Activated naive CD8-positive, alpha-beta T cell treated with anti-CD3 and anti-CD28 coated beads for 36 hours (primary cell): ENCODE measurements at regions not wholly inside any gene's neighbourhood (a gene's known extent, or its start where the extent isn't known, plus 50 kb on each side); places are given as distances from the start of the nearest gene placed in this dataset.

ENCODE experiments used
- DNase-seq: peaks from one replicate; pipeline ENCODE4 v3.0.0; 2021
- H3K27ac Mint-ChIP-seq: one replicate; pipeline ENCODE4 v1.8.0; 2022; ENCODE audit warnings: mild to moderate bottlenecking, moderate library complexity, mixed read lengths
- H3K27me3 Mint-ChIP-seq: one replicate; pipeline ENCODE4 v1.8.0; 2022; ENCODE audit warnings: mild to moderate bottlenecking, mixed read lengths
- H3K36me3 Mint-ChIP-seq: one replicate; pipeline ENCODE4 v1.8.0; 2021; ENCODE audit warnings: mild to moderate bottlenecking, mixed read lengths
- H3K4me1 Mint-ChIP-seq: one replicate; pipeline ENCODE4 v1.8.0; 2021; ENCODE audit warnings: mixed read lengths
- H3K4me3 Mint-ChIP-seq: one replicate; pipeline ENCODE4 v1.8.0; 2022; ENCODE audit warnings: mild to moderate bottlenecking, moderate library complexity, mixed read lengths
- H3K9me3 Mint-ChIP-seq: one replicate; pipeline ENCODE4 v1.8.0; 2022; ENCODE audit warnings: mixed read lengths

- DNase-seq: peak; percentile 27
- H3K27me3 Mint-ChIP-seq: peaks cover 22% of the 10 kb centered on the region
- H3K4me1 Mint-ChIP-seq: no peaks in the 10 kb centered on the region
- no peaks in the 10 kb centered on the region for H3K36me3 Mint-ChIP-seq
- no peak overlapping the region for H3K4me3 Mint-ChIP-seq
- no peaks in the 10 kb centered on the region for H3K9me3 Mint-ChIP-seq
- no peak overlapping the region for H3K27ac Mint-ChIP-seq
Measured at GRCh38 chr20:37615340-37616109, 78.3 kb upstream of the CTNNBL1 start.

DNA sequence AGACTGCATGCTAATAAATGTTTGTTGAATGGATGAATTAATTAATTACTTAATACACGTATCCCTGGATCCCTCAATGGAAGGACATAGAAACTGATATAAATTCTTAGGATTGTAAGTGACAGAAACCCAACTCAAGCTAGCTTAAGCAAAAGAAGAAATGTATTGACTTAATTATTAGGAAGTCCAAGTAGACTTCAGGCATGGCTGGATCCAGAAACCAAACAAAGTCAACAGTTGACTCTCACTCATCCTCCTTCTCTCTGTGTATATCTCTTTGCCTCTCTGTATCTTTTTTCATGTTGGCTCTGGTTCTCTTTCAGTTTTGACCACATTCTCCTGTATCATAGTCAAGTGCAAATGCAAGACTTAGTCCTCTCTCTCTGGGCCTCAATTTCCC lies 82.0 kb upstream of the CTNNBL1 start:
- Mint-ChIP-seq H3K36me3 (no peaks in the 10 kb centered on the region), H3K4me1 (no peaks in the 10 kb centered on the region), H3K27me3 (peaks cover 10% of the 10 kb centered on the region), H3K4me3 (no peak overlapping the region), H3K9me3 (no peaks in the 10 kb centered on the region), H3K27ac (no peak overlapping the region)
- no peak for DNase-seq

DNA sequence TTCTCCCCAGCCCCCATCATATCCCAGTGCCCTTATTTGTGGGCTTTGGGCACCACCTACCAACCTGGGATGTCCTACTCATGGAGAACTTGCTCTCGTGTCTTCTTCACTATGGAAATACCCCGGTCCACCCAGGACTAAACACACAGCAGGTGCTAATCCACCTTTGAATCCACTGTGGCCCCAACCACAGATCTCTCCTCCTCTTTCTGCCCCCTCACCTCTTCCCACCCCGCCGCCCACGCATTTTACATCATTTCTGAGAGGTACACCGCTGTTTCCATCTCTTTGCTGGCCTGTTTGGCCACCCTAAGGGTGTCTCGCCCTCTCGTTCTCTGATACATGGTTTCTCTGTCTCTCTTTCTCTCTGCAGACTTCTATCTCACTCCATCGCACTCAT lies 82.5 kb upstream of the CTNNBL1 start:
- Mint-ChIP-seq H3K9me3 (no peaks in the 10 kb centered on the region), H3K4me1 (no peaks in the 10 kb centered on the region), H3K36me3 (no peaks in the 10 kb centered on the region), H3K27me3 (peaks cover 8% of the 10 kb centered on the region), H3K27ac (no peak overlapping the region), H3K4me3 (no peak overlapping the region)
- no peak for DNase-seq

GRCh38 chr20:37610203-37610798 lies 82.6 kb upstream of the BLCAP start:
- Mint-ChIP-seq H3K4me1 (no peaks in the 10 kb centered on the region), H3K4me3 (no peak overlapping the region), H3K9me3 (no peaks in the 10 kb centered on the region), H3K36me3 (no peaks in the 10 kb centered on the region), H3K27ac (no peak overlapping the region), H3K27me3 (peaks cover 12% of the 10 kb centered on the region)
- DNase-seq: no peak

DNA sequence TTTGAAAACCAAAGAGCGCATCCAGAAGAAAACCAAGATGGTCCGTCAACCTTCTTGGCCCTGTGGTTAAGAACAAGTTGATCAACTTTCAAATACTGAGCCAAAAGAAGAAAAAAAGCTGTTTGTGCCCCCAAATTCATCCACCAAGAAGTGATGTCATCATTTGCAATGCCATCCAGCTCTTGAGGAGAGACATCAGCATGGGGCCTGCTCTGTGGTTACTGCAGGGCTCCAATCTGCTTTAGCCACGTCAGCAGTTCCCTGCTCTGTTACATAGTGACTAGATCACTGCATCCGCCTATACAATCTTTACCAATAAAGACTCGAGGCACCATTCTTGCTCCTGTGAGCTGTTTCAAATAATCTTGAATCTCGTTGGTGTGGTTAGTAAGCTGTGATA lies 75.0 kb upstream of the BLCAP start:
- no peak for DNase-seq
- H3K27me3 Mint-ChIP-seq: peaks cover 39% of the 10 kb centered on the region
- H3K9me3 Mint-ChIP-seq: no peaks in the 10 kb centered on the region
- H3K36me3 Mint-ChIP-seq: no peaks in the 10 kb centered on the region
- H3K4me1 Mint-ChIP-seq: no peaks in the 10 kb centered on the region
- H3K4me3 Mint-ChIP-seq: no peak overlapping the region
- no peak overlapping the region for H3K27ac Mint-ChIP-seq

DNA sequence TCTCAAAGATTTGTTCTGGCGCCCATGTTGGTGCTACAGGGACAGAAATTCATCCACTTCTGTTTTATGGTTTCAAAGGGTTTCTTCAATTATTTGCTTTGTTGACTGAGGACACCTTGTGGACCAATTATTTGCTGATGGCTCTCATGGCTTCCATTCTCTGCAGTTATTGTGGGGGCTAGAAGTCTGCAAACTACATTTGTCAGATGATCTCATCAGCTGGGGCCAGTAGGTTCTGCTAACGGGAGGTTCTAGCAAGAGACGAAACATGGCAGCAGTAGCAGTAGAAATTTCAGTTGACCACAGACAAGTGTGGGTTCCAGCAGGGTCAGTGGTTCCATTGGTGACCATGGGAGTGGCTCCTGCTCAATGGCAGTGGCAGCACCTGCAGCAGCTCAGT lies 72.8 kb upstream of the BLCAP start:
- H3K27me3 Mint-ChIP-seq: peaks cover 39% of the 10 kb centered on the region
- no peaks in the 10 kb centered on the region for H3K4me1 Mint-ChIP-seq
- H3K36me3 Mint-ChIP-seq: no peaks in the 10 kb centered on the region
- H3K27ac Mint-ChIP-seq: no peak overlapping the region
- H3K4me3 Mint-ChIP-seq: no peak overlapping the region
- no peak for DNase-seq
- no peaks in the 10 kb centered on the region for H3K9me3 Mint-ChIP-seq

GRCh38 chr20:37598575-37599342 lies 71.1 kb upstream of the BLCAP start:
- Mint-ChIP-seq H3K4me3 (no peak overlapping the region), H3K27ac (no peak overlapping the region), H3K9me3 (no peaks in the 10 kb centered on the region), H3K4me1 (no peaks in the 10 kb centered on the region), H3K36me3 (no peaks in the 10 kb centered on the region), H3K27me3 (peaks cover 36% of the 10 kb centered on the region)
- DNase-seq: no peak

DNA sequence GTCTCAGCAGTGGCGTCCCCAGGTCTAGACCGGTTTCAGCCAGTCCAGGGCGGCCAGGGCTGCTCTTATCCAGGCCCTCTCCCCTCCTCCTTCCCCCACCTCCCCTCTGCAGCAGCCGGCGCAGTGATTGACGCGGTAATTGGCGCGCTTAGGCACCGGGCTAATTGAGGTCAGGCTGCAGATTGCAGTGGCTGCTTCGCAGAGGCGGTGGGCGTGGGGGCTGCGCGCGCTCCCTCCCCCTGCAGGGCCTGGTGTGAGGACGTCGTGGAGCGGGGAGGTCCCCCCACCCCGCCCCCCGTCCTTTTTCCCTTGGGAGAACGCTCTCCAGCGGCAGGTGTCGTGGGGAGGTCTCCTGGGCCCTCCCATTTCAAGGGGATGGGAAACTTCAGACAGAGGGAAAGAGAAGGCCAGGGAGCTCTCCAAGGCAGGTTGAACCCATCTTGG lies 70.4 kb upstream of the BLCAP start:
- Mint-ChIP-seq H3K4me1 (no peaks in the 10 kb centered on the region), H3K27me3 (peaks cover 36% of the 10 kb centered on the region), H3K9me3 (no peaks in the 10 kb centered on the region), H3K27ac (no peak overlapping the region), H3K36me3 (no peaks in the 10 kb centered on the region), H3K4me3 (no peak overlapping the region)
- no peak for DNase-seq

DNA sequence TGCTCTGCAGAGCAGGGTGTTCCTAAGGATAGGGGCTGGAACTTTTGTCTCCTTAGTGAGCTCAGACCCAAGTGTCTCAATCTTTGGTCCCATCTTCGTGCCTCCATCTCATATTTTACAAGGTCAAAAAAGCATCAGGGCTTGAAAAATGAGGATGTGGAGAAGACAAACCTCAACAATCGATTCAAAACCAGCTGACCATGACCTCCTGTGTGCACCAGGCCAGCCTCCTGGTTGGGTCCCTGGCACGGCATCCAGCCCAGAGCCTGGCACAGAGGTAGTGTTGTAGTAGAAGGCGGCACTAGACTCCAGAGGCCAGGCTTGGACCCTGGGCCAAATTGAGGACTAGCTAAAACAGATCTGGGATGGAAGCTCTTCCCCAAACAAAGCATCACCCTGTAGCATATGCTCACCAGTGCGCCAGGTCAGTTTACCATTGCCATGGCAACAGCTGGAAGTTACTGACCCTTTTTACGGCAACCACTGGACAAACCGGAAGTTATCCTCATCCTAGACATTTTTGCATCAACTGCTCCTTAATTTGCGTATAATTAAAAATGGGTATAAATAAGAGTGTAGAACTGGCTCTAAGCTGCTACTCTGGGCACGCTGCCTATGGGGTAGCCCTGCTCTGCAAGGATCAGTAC lies 69.3 kb upstream of the BLCAP start:
- Mint-ChIP-seq H3K9me3 (no peaks in the 10 kb centered on the region), H3K4me3 (no peak overlapping the region), H3K4me1 (no peaks in the 10 kb centered on the region), H3K27ac (no peak overlapping the region), H3K36me3 (no peaks in the 10 kb centered on the region), H3K27me3 (peaks cover 32% of the 10 kb centered on the region)
- DNase-seq: no peak

GRCh38 chr20:37596168-37596567 lies 68.5 kb upstream of the BLCAP start:
- peaks cover 37% of the 10 kb centered on the region for H3K27me3 Mint-ChIP-seq
- no peaks in the 10 kb centered on the region for H3K9me3 Mint-ChIP-seq
- H3K4me3 Mint-ChIP-seq: no peak overlapping the region
- H3K4me1 Mint-ChIP-seq: no peaks in the 10 kb centered on the region
- no peaks in the 10 kb centered on the region for H3K36me3 Mint-ChIP-seq
- no peak for DNase-seq
- H3K27ac Mint-ChIP-seq: no peak overlapping the region

GRCh38 chr20:37593710-37594109 lies 66.0 kb upstream of the BLCAP start:
- H3K4me3 Mint-ChIP-seq: no peak overlapping the region
- no peak overlapping the region for H3K27ac Mint-ChIP-seq
- DNase-seq: no peak
- H3K27me3 Mint-ChIP-seq: peaks cover 25% of the 10 kb centered on the region
- no peaks in the 10 kb centered on the region for H3K9me3 Mint-ChIP-seq
- H3K4me1 Mint-ChIP-seq: no peaks in the 10 kb centered on the region
- no peaks in the 10 kb centered on the region for H3K36me3 Mint-ChIP-seq

- no peak for DNase-seq
- peaks cover 4% of the 10 kb centered on the region for H3K9me3 Mint-ChIP-seq
- peaks cover 10% of the 10 kb centered on the region for H3K27me3 Mint-ChIP-seq
- H3K27ac Mint-ChIP-seq: no peak overlapping the region
- H3K36me3 Mint-ChIP-seq: no peaks in the 10 kb centered on the region
- no peaks in the 10 kb centered on the region for H3K4me1 Mint-ChIP-seq
- no peak overlapping the region for H3K4me3 Mint-ChIP-seq
Measured at GRCh38 chr20:37590938-37591490, 63.3 kb upstream of the BLCAP start.

DNA sequence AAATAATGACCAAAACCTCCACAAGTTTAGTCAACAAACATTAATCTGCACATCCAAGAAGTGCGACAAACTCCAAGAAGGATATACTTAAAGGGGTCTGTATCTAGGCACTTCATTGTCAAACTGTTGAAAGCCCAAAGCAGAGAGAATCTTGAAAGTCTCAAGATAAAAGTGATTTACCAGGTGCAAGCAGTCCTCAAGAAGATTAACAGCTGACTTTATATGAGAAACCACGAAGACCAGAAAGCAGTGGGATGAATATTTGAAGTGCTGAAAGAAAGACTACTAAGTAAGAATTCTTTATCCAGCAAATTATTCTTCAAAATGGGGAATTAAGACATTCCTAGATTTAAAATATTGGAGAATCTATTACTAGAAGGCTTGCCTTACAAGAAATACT lies 58.4 kb upstream of the BLCAP start:
- no peak for DNase-seq
- Mint-ChIP-seq H3K4me1 (no peaks in the 10 kb centered on the region), H3K9me3 (peaks cover 8% of the 10 kb centered on the region), H3K27ac (no peak overlapping the region), H3K4me3 (no peak overlapping the region), H3K36me3 (no peaks in the 10 kb centered on the region), H3K27me3 (peaks cover 31% of the 10 kb centered on the region)

GRCh38 chr20:37584238-37584807 lies 56.6 kb upstream of the BLCAP start:
- H3K27me3 Mint-ChIP-seq: peaks cover 38% of the 10 kb centered on the region
- H3K9me3 Mint-ChIP-seq: peaks cover 8% of the 10 kb centered on the region
- no peaks in the 10 kb centered on the region for H3K36me3 Mint-ChIP-seq
- DNase-seq: no peak
- no peak overlapping the region for H3K27ac Mint-ChIP-seq
- no peaks in the 10 kb centered on the region for H3K4me1 Mint-ChIP-seq
- no peak overlapping the region for H3K4me3 Mint-ChIP-seq

DNA sequence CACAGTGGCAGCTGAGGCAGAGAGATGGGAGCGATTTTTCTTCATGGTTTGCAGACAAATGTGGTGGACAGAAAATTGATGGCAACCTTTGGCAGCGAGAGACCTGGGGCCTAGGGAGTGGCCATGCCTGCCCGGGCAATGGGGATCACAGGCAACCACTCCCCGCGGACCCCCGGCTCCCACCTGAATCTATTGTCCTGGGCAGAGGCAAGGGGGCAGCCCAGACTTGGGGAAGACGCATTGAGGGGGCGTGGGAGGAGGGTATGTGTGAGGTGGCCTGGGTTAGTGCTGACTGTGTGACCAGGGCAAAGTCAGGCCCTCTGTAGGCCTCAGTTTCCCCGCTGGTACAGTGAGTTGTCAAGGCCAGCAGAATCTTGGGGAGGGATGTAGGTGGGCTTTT lies 53.6 kb upstream of the BLCAP start:
- Mint-ChIP-seq H3K4me1 (no peaks in the 10 kb centered on the region), H3K27me3 (peaks cover 46% of the 10 kb centered on the region), H3K9me3 (peaks cover 5% of the 10 kb centered on the region), H3K27ac (no peak overlapping the region), H3K36me3 (no peaks in the 10 kb centered on the region), H3K4me3 (no peak overlapping the region)
- no peak for DNase-seq
